VCaP (cell line): ENCODE measurements at regions not wholly inside any gene's neighbourhood (a gene's known extent, or its start where the extent isn't known, plus 50 kb on each side); places are given as distances from the start of the nearest gene placed in this dataset.
"Not testable (repeated sequence)": the region's sequence is repeated elsewhere in the genome, so short reads cannot be mapped to it uniquely, and the experiment has no call there.

Experiments used
- H3K27ac ChIP-seq: fragments of 450-650 bp; 2 replicates; pipeline ENCODE4 v1.5.1; 2017
- TF ChIP-seq, protein P1 (sequence below): fragments of 450-650 bp; conservative IDR thresholded peaks from 2 replicates; pipeline ENCODE4 v1.5.1; 2017; ENCODE audit warnings: mild to moderate bottlenecking, moderate library complexity

DNA sequence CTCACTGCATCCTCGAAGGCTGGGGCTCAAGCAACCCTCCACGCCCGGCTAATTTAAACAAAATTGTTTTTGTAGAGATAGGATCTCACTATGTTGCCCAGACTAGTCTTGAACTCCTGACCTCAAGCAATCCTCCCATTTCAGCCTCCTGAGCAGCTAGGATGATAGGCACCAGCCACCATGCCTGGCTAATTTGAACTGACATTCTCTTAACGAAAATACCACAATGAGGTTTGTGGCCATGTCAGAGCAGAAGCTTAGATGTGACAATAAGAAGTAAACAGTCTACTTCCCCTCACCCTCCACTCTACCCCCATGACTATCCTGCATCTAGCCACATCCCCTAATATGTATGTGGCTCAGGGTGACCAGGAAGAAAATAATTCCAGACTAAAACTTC, 74.8 kb upstream of the PLCB4 start:
- TF ChIP-seq, protein P1, sequence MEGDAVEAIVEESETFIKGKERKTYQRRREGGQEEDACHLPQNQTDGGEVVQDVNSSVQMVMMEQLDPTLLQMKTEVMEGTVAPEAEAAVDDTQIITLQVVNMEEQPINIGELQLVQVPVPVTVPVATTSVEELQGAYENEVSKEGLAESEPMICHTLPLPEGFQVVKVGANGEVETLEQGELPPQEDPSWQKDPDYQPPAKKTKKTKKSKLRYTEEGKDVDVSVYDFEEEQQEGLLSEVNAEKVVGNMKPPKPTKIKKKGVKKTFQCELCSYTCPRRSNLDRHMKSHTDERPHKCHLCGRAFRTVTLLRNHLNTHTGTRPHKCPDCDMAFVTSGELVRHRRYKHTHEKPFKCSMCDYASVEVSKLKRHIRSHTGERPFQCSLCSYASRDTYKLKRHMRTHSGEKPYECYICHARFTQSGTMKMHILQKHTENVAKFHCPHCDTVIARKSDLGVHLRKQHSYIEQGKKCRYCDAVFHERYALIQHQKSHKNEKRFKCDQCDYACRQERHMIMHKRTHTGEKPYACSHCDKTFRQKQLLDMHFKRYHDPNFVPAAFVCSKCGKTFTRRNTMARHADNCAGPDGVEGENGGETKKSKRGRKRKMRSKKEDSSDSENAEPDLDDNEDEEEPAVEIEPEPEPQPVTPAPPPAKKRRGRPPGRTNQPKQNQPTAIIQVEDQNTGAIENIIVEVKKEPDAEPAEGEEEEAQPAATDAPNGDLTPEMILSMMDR: no peak
- H3K27ac ChIP-seq: no peak overlapping the region

DNA sequence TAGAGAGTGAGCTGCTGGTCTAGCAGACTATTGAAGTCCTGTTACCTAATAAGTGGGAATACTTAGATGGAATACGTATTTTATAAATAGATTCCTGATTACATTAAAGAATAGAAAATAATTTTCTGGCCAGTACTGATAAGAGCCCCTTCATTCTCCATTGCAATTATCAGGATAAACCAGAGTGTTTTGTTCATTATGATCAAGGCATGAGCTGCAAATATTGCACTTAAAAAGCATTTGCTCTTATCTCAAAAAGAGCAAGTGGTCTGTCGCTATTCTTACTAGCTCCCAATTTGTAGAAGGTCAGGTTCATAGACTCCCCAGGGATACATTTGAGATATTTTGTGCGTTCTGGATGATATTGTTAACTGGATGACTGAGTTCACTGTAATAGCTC, 73.1 kb upstream of the PLCB4 start:
- TF ChIP-seq, protein P1: no peak
- H3K27ac ChIP-seq: no peak overlapping the region

DNA sequence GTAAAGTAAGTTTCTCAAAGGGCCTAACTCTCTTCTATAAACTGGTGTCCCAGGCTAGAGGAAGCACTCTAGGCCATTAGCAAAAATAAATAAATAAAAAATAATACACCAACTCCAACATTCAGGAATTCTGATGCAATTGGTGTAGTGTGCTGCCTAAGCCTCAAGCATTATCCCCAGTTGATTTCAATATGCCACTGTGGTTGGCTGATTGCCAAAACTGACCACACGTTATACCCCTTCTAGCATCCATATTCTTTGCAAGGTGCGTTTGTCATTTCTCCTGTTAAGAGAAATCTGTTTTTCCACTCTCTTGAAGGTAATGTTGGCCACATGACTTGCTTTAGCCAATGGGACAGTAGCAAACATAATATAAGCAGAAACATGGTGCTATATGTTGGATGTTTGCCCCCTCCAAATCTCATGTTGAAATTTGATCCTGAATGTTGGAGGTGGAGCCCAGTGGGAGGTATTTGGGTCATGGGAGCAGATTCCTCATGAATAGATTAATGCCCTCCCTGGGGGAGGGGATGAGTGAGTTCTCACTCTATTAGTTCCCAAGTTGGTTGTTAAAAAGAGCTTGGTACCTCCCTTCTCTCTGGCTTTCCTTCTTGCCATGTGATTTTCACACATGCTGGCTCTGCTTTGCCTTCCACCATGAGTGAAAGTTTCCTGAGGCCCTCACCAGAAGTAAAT, 71.9 kb upstream of the PLCB4 start:
- H3K27ac ChIP-seq: no peak overlapping the region
- TF ChIP-seq, protein P1: no peak

DNA sequence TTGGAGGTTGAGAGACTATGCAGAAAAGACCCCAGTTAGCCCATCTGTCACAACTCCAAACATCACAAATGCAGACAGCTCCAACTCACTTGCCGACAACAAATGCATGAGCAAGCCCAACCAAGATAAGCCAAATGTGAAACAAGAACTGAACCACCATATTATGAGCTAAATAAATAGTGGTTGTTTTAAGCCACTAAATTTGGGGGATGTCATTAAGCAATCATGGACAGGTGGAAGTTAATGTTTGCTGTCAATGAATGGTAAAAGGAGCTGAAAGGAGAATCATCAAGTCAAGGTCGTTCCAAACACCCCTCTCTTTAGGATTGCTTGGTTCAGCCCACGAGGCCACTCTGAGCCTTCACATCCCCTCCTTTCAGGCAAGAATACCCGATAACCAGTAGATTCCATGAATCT, 71.2 kb upstream of the PLCB4 start:
- H3K27ac ChIP-seq: no peak overlapping the region
- TF ChIP-seq, protein P1: no peak

DNA sequence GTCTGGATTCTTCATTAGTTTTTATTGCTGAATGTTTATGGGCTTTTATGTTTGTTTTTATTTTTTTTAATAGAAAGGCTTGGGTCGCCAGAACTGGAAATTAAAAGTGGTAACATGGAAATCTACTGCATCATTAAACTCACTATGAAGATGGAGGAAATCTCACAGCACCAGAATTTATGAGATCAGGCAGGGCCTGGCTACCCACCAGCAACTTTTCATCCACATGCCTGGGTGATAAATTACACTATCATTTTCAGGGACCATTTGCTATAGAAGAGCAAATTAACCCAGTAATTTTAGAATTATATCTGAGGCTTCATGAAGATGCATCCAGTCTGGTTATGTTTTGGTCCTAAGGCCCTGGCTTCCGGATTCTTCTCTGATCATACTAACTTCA, 57.8 kb upstream of the PLCB4 start:
- TF ChIP-seq, protein P1: no peak

DNA sequence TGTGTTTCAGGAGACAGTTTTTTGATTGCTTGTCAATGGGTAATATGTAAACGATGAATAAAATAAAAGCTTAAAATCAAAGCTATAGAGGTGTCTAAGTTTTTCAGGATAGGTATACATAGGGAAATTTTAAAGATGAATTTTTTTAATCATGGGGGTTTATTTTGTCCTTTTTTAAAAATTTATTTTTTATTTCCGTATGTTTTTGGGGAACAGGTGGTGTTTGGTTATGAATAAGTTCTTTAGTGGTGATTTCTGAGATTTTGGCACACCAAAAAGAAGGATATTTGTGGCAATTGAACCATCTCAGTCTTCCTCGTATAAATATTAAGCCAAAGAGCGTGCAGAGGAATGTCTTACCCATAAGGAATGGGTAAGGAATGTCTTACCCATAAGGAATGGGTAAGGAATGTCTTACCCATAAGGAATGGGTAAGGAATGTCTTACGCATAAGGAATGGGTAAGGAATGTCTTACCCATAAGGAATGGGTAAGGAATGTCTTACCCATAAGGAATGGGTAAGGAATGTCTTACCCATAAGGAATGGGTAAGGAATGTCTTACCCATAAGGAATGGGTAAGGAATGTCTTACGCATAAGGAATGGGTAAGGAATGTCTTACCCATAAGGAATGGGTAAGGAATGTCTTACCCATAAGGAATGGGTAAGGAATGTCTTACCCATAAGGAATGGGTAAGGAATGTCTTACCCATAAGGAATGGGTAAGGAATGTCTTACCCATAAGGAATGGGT, 53.5 kb upstream of the PLCB4 start:
- not testable (repeated sequence) for H3K27ac ChIP-seq

More for the DNA sequence above, 57.8 kb upstream of the PLCB4 start:
- H3K27ac ChIP-seq: peak overlapping the region; percentile 56

DNA sequence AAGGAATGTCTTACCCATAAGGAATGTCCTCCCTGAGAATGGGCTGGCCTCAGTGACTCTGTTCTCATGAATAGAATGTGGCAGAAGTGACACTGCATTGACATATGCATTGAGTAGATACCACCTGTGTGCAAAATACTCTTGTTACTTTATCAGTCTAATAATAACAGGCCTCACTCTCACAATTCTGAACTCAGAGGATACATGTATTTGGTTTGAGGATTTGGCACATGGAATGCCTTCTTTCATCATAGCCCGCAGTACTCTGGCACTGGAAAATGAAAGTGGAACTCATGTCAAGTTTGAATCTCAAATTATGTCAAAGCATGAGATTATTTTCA, 52.9 kb upstream of the PLCB4 start:
- no peak overlapping the region for H3K27ac ChIP-seq
- TF ChIP-seq, protein P1: no peak

DNA sequence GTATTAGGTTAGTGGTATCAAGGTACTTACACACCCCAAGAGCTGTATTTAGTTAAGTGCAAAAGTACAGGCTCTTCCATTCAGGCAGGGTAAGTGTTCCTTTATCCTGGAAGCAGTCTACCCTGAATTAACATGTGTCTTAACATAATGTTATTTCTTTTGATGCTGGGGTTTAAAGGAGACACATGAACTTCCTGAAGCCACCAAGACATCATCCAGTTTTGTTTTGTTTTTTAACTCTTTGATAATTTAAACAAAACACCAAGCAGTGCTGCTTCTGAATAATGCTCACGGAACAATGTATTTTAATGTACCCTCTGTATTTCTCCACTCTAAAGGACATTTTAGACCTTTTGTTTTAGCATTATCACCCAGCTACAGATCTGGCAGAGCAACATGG, 50.5 kb upstream of the PLCB4 start:
- TF ChIP-seq, protein P1: no peak
- H3K27ac ChIP-seq: no peak overlapping the region
